RPMI7951 (cell line): ENCODE measurements at regions not wholly inside any gene's neighbourhood (a gene's known extent, or its start where the extent isn't known, plus 50 kb on each side); places are given as distances from the start of the nearest gene placed in this dataset.

Source experiments
- DNase-seq: peaks from one replicate; pipeline ENCODE4 v3.0.0-alpha.2; 2012; ENCODE audit warnings: low read depth

GRCh38 chr4:27267970-27268355 lies 407.3 kb downstream of the STIM2 start:
- peak; percentile 1 for DNase-seq

GRCh38 chr4:27270435-27270834 lies 409.8 kb downstream of the STIM2 start:
- no peak for DNase-seq

GRCh38 chr4:27271555-27271954 lies 410.9 kb downstream of the STIM2 start:
- no peak for DNase-seq

DNA sequence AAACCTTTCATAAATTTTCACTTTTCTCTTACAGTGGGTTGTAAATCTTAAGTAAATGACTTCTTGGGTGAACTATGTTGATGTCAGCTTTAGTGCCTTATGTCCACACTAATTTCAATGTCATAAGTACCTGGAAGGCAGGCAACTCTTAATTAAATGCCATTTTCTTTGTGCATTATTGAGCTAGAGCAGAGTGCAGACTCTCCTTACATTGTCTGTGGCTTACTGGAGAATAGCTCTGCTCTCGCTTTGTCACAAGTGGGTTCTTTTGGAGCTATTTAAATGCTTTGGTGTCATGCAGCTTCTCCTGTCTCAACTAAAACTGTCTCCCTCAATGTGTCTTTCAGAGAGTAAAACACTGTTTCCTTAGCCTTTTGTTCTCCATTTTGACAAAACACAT lies 411.6 kb downstream of the STIM2 start:
- no peak for DNase-seq

DNA sequence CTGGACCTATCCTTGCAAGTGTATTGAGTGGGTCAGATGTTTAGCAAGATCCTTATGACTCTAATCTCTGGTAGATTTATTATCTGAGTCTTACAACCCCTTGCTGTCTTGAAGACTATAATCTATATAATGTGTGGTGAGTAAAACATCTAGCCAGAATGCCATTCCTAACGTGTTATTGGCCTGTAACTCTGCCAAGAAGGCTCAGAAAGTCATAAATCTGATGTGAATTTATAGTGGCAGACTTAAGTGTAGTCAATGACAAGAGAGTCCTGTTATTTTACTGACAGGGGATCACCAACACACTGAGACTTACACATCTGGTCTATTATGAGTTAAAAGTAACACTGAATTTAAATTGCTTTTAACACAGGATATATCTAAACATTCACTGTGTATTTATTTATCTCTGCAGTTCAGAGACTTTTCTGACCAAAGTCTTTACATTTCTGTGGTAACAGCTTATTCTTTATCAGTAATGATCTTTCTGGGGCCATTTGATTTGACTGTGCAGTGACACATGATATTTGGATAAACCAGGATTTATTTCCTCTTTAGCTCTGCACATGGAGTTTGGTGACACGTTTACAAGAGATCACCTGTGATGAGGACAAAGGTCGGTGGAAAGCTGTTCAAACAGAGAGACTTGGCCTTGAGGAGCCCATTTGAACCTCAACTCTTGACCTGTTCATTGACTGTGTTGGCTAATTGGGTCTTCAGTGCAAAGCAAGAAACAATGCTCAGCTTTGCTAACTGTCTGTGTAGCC lies 415.8 kb downstream of the STIM2 start:
- no peak for DNase-seq

GRCh38 chr4:27278615-27279375 lies 418.2 kb downstream of the STIM2 start:
- peak; percentile 3 for DNase-seq

DNA sequence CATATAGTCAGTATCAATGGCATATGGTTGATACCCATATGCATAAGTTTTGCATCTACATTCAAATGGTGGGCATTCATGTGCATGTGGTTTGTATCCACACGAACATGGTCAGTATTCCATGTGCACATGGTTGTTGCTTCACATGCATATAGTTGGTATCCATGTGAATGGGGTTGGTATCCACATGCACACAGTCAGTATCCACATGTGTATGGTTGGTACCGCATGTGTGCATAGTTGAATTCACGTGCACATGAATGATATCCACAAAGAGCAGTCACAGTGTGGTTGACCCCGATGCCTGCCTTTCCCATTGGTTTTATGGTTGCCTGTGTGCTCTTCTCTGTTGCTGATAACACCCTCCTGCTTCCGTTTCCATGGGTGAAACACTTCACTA lies 427.9 kb downstream of the STIM2 start:
- DNase-seq, result no peak

- DNase-seq, result no peak
These were observed 429.1 kb downstream of the STIM2 start for GRCh38 chr4:27289704-27290103.

- DNase-seq, result no peak
These were observed 433.2 kb downstream of the STIM2 start for GRCh38 chr4:27293831-27294230.

DNA sequence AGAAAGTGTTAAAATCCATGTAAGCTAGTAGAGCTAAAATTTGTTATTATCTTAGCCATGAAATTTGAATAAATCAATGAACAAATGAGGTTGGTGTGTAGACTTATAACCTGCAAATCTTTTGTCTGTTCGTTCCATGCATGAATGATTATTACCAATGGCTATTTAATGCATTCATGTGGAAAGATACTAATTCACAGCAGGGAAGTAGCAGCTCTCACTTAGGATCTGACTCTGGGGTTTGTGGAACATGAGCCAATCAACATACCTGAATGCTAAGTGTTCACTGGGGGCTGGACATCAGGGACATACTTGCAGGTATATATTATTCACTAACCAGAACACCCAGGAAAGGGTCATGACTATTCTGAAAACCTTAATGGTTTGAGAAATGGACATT lies 444.1 kb downstream of the STIM2 start:
- DNase-seq, result no peak

- DNase-seq, result no peak
These were observed 444.6 kb downstream of the STIM2 start for GRCh38 chr4:27305246-27305645.

GRCh38 chr4:27308379-27308778 lies 447.7 kb downstream of the STIM2 start:
- no peak for DNase-seq

DNA sequence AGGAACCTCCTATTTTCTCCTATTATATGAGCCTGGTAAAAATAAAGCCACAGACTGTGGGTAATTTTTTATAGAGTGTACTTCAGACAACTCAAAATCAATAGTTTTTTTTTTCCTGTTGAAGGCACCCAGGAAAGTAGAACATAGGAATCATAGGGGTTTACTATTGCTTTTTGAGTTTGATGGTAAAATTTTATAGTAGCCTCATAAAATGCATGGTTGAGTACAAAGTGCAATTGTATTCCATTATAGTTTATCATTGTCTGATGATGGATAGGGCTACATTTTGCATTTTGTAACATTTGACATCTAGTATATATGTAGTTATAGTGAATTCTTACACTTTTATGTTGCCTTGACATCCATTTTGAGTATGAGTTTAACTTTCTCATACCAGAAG lies 455.0 kb downstream of the STIM2 start:
- DNase-seq, result no peak

DNA sequence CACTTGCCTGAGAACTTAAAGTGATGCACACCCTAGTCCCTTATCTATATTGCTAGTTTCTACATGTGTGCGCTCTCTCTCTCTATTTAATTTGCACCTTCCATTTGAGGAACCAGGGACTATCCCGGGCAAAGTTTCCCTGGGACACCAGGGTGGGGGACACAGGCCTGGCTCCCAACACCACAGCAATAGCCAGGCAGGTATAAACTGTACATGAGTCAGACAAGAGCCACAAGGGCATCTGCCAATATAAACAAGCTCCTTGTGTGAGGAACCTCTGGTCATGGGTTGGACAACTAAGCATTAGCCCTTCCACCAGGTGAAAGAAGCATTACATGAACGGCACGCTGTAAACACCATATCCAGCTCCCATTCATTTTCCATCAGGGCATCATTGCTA lies 455.5 kb downstream of the STIM2 start:
- no peak for DNase-seq

GRCh38 chr4:27318740-27319139 lies 458.1 kb downstream of the STIM2 start:
- DNase-seq, result no peak

GRCh38 chr4:27326991-27327390 lies 466.4 kb downstream of the STIM2 start:
- DNase-seq, result no peak

GRCh38 chr4:27327421-27328181 lies 467.0 kb downstream of the STIM2 start:
- DNase-seq, result no peak

DNA sequence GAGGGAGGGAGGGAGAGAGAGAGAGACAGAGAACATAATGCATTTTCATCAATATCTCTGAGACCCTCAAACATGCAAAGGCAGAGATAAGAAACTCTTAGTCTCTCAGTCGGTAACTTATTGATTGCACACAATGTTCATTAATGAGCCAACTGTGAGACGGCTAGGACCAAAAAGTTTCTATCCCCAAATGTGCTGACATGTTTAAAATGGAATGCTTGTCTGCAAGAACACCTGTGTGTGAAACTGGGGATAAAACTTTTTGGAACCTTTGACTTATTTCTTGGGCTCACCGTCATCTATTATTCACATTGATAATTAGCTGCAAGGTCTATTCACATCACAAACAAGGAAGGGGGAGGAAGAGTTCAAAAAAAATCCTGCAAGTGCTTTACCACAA lies 477.9 kb downstream of the STIM2 start:
- DNase-seq, result no peak

- no peak for DNase-seq
These were observed 482.8 kb downstream of the STIM2 start for GRCh38 chr4:27343411-27343810.

- peak; percentile 0 for DNase-seq
These were observed 489.5 kb downstream of the STIM2 start for GRCh38 chr4:27350161-27350560.

DNA sequence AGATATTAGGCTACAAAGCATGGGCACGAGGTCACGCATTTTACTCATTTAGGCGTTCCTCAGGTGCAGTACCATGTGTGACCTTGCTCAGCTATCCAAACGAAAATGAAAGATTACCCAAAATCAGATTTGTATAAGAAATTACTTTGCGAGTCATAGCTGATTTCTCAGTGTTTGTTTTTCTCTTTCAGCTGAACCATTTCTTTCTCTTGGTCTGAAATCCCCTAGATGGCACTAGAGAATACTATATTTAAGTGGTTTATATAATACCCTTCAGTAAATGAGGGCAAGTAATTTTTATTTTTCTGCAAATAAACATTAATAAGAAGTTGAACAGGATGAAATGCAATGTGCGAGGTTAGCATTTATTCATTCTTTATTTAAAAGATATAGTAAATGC lies 496.6 kb downstream of the STIM2 start:
- DNase-seq, result no peak

GRCh38 chr4:27358269-27358668 lies 497.6 kb downstream of the STIM2 start:
- no peak for DNase-seq

- no peak for DNase-seq
These were observed 499.5 kb downstream of the STIM2 start for GRCh38 chr4:27360131-27360530.
